Brain microvascular endothelial cell (primary cell): ENCODE measurements at regions not wholly inside any gene's neighbourhood (a gene's known extent, or its start where the extent isn't known, plus 50 kb on each side); places are given as distances from the start of the nearest gene placed in this dataset.

Experiments
- DNase-seq: peaks from one replicate; pipeline ENCODE4 v3.0.0-alpha.2; 2020
- H3K27ac ChIP-seq: fragments of 250-450 bp; sonication (Bioruptor Pico); 2 replicates; pipeline ENCODE4 v1.5.1; 2020; ENCODE audit warnings: mild to moderate bottlenecking, moderate library complexity
- H3K27me3 ChIP-seq: fragments of 250-450 bp; sonication (Bioruptor Pico); replicated peaks from 2 replicates; pipeline ENCODE4 v1.5.1; 2020; ENCODE audit warnings: mild to moderate bottlenecking
- H3K36me3 ChIP-seq: fragments of 250-450 bp; sonication (Bioruptor Pico); replicated peaks from 2 replicates; pipeline ENCODE4 v1.5.1; 2020; ENCODE audit warnings: mild to moderate bottlenecking
- H3K4me3 ChIP-seq: 2 replicates; pipeline ENCODE4 v1.5.1; 2011; ENCODE audit warnings: low read depth, mild to moderate bottlenecking, control low read depth, low read length, moderate library complexity
- in situ Hi-C: cut with HindIII; loops from 2 replicates; pipeline ENCODE4 v1.10.0; 2017; ENCODE audit warnings: low sequenced_read_pairs, low pct_ligation_motif_present
- TF ChIP-seq, protein P1 (sequence below): IDR thresholded peaks from 2 replicates; pipeline ENCODE4 v1.5.1; 2011; ENCODE audit warnings: low read depth, mild to moderate bottlenecking, moderate library complexity, low read length, control low read depth, inconsistent platforms; ENCODE audit errors: missing control alignments

DNA sequence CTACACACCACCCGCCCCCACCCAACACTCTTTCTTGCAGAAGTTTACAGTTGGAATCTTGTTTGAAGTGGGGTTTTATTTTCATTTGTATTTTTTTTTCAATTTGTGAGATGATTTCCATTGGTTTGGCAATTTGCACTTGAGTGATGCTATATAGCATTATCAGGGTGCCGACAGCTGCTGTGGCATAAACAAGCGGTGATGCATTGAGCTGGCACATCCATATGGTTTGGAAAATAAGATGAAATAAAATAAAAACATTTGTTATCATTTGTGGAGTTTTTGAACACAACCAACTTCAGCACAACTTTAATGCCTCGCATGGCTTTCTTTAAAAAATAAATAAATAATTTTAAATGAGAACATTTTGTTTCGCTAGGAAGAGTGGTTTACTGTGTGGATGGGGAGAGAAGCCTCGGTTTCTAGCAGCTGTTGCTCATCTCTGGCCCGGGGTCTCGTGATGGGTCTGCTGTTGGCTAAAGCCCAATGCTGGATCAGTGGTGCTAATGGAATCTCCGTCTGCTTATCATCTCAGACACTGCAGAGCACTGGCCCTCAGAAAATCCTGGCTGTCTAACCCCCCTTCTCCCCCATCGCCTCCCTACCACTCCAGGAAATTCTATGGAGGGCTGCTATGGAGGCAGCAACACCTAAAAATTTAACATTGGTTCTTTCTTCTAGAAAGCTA lies 192.3 kb upstream of the MAF start:
- TF ChIP-seq, protein P1, sequence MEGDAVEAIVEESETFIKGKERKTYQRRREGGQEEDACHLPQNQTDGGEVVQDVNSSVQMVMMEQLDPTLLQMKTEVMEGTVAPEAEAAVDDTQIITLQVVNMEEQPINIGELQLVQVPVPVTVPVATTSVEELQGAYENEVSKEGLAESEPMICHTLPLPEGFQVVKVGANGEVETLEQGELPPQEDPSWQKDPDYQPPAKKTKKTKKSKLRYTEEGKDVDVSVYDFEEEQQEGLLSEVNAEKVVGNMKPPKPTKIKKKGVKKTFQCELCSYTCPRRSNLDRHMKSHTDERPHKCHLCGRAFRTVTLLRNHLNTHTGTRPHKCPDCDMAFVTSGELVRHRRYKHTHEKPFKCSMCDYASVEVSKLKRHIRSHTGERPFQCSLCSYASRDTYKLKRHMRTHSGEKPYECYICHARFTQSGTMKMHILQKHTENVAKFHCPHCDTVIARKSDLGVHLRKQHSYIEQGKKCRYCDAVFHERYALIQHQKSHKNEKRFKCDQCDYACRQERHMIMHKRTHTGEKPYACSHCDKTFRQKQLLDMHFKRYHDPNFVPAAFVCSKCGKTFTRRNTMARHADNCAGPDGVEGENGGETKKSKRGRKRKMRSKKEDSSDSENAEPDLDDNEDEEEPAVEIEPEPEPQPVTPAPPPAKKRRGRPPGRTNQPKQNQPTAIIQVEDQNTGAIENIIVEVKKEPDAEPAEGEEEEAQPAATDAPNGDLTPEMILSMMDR = no peak
- H3K4me3 ChIP-seq = no peak overlapping the region
- in situ Hi-C loops = no loop called here

DNA sequence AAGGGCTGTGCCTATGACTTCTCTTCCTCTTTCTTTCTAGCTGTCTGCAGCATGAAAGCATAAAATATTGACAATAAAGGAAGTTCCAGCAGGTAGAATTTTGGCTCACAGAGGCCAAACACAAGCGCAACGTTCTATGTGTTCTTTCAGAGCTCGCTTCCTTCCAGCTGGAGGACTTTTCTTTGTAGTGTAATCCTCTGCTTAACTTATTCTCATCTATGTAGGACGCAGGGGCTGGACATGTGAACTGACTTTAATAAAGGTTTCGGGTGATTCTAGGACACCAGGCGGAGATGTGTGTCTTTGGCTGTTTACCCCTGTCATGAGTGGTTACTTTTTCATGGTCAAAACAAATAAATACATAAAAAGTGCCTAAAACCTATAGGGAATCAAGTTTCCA lies 191.5 kb upstream of the MAF start:
- TF ChIP-seq, protein P1 = no peak
- Histone ChIP-seq H3K27ac (no peak overlapping the region), H3K4me3 (no peak overlapping the region), H3K36me3 (no peaks in the 10 kb centered on the region), H3K27me3 (no peaks in the 10 kb centered on the region)
- in situ Hi-C loops = no loop called here
- no peak for DNase-seq

More for the DNA sequence above, 192.3 kb upstream of the MAF start:
- H3K27me3 ChIP-seq = no peaks in the 10 kb centered on the region
- no peaks in the 10 kb centered on the region for H3K36me3 ChIP-seq
- no peak overlapping the region for H3K27ac ChIP-seq
- no peak for DNase-seq

DNA sequence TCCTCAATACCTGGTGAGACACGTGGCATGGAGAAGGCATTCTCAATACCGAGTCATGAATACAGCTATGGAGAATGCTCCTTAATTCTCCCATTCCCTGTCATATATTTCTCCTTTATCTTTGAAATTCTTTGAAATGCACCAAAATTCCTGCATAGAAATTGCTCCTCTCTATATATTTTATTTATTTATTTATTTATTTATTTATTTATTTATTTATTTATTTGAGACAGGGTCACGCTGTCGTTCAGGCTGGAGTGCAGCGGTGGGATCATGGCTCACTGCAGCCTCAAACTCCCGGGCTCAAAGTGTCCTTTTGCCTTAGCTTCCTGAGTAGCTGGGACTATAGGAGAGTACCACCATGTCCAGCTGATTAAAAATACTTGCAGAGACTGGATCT lies 190.3 kb upstream of the MAF start:
- Histone ChIP-seq H3K36me3 (no peaks in the 10 kb centered on the region), H3K27me3 (no peaks in the 10 kb centered on the region), H3K4me3 (no peak overlapping the region), H3K27ac (no peak overlapping the region)
- in situ Hi-C loops = no loop called here
- DNase-seq = no peak
- TF ChIP-seq, protein P1 = no peak

DNA sequence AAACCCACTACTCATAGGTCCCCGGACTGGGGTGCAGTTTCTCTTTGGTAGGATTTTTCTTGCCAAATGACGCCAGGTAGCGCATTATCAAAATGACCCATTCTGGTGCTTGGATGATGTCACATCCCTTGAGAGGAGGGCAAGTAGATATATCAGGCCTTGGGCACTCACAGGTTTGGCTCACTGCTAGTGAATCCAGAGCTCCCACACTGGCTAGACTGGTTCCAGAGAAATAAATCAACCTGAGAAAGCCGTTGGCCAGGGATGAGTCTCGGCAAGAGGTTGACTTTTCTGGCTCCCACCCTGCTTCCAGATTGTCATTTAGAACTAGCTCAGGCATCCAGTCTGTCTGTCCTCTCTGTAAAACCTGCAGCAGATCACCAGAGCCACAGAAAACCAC lies 188.4 kb upstream of the MAF start:
- H3K27me3 ChIP-seq = no peaks in the 10 kb centered on the region
- H3K27ac ChIP-seq = no peak overlapping the region
- no peaks in the 10 kb centered on the region for H3K36me3 ChIP-seq
- TF ChIP-seq, protein P1 = no peak
- no peak overlapping the region for H3K4me3 ChIP-seq
- no peak for DNase-seq
- in situ Hi-C loops = no loop called here

DNA sequence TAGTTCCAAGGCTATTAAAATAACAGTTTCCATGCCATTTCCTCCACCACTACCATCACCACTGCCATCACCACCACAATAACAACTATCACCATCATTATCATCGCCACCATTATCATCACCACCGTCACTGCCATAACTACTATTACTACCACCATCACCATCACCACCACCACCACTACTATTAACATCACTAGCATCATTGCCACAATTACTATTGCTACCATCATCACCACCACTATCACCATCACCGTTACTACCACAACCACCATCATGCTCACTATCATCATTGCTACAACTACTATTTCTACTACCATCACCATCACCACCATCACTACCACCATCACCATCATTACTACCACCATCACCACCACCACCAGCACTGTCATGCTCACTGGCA lies 185.9 kb upstream of the MAF start:
- in situ Hi-C loops = no loop called here
- Histone ChIP-seq H3K27ac (no peak overlapping the region), H3K36me3 (no peaks in the 10 kb centered on the region), H3K27me3 (no peaks in the 10 kb centered on the region), H3K4me3 (no peak overlapping the region)
- DNase-seq = no peak
- TF ChIP-seq, protein P1 = no peak

DNA sequence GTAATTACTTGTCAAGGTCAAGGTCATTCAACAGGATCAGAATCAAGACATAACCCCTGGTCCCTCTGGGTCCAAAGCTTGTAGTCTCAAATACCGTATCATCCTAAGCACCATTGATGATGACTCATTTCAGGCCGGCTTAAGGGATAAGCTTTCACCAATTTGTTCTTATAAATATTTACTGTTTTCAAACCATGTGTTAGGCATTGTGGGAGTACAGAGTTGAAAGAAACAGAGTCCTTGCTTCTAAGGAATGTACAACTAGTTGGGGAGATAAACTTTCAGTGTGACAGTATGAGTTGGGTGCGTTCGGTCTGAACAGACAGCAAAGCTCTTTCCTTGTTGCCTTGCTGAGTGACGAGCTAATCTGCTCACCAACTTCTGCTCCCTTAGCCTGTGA lies 183.5 kb upstream of the MAF start:
- Histone ChIP-seq H3K36me3 (no peaks in the 10 kb centered on the region), H3K27ac (no peak overlapping the region), H3K27me3 (no peaks in the 10 kb centered on the region), H3K4me3 (no peak overlapping the region)
- no peak for DNase-seq
- TF ChIP-seq, protein P1 = no peak
- in situ Hi-C loops = no loop called here
